ENCODE measurements at regions not wholly inside any gene's neighbourhood (a gene's known extent, or its start where the extent isn't known, plus 50 kb on each side); places are given as distances from the start of the nearest gene placed in this dataset.
"Not testable (repeated sequence)": the region's sequence is repeated elsewhere in the genome, so short reads cannot be mapped to it uniquely, and the experiment has no call there.

- no peaks in the 10 kb centered on the region for H3K27me3 ChIP-seq
- H3K36me3 ChIP-seq: no peaks in the 10 kb centered on the region
- TF ChIP-seq CTCF (IDR thresholded peaks at IDR 0.05) (no peak), POLR2A (IDR thresholded peaks at IDR 0.05) (no peak), POLR2AphosphoS5 (IDR thresholded peaks at IDR 0.05; ENCODE audit: insufficient read depth in 1 of 2, low read depth in 1 of 2) (no peak)
- H3K4me3 ChIP-seq: no peak overlapping the region
- H3K4me1 ChIP-seq: peaks cover 19% of the 10 kb centered on the region
- H3K9me3 ChIP-seq: no peaks in the 10 kb centered on the region
- intact Hi-C loops (cut with DNase I): no loop called here
- H3K27ac ChIP-seq: no peak overlapping the region
- DNase-seq (ENCODE audit: extremely low spot score in 2 of 2): no peak
Measured at GRCh38 chr16:88329726-88330700, 52.7 kb upstream of the ZNF469 start.

- H3K9me3 ChIP-seq: no peaks in the 10 kb centered on the region
- intact Hi-C loops (cut with DNase I): no loop called here
Measured at GRCh38 chr16:88330971-88331890, 51.5 kb upstream of the ZNF469 start.

GRCh38 chr16:88331989-88332920 lies 50.5 kb upstream of the ZNF469 start:
- Histone ChIP-seq H3K4me3 (no peak overlapping the region), H3K27ac (peak overlapping the region; percentile 80), H3K9me3 (no peaks in the 10 kb centered on the region), H3K36me3 (no peaks in the 10 kb centered on the region), H3K27me3 (no peaks in the 10 kb centered on the region), H3K4me1 (peaks cover 23% of the 10 kb centered on the region)
- TF ChIP-seq CTCF (IDR thresholded peaks at IDR 0.05) (no peak), POLR2AphosphoS5 (IDR thresholded peaks at IDR 0.05; ENCODE audit: insufficient read depth in 1 of 2, low read depth in 1 of 2) (peak; percentile 71 to 93)
- DNase-seq (ENCODE audit: extremely low spot score in 2 of 2): peak in 1 of 2 donors; percentile 94
- intact Hi-C loops (cut with DNase I): no loop called here

More at GRCh38 chr16:88330971-88331890, 51.5 kb upstream of the ZNF469 start:
- TF ChIP-seq POLR2A (IDR thresholded peaks at IDR 0.05): no peak
- no peak for TF ChIP-seq CTCF (IDR thresholded peaks at IDR 0.05)
- TF ChIP-seq POLR2AphosphoS5 (IDR thresholded peaks at IDR 0.05; ENCODE audit: insufficient read depth in 1 of 2, low read depth in 1 of 2): no peak
- H3K4me3 ChIP-seq: no peak overlapping the region
- H3K27ac ChIP-seq: peak overlapping the region; percentile 80
- no peaks in the 10 kb centered on the region for H3K36me3 ChIP-seq
- peaks cover 23% of the 10 kb centered on the region for H3K4me1 ChIP-seq
- H3K27me3 ChIP-seq: no peaks in the 10 kb centered on the region
- no peak for DNase-seq (ENCODE audit: extremely low spot score in 2 of 2)

- H3K36me3 ChIP-seq; H3K9me3 ChIP-seq; H3K4me3 ChIP-seq; H3K27me3 ChIP-seq; DNase-seq (ENCODE audit: extremely low spot score in 2 of 2); intact Hi-C loops (cut with DNase I): not testable (repeated sequence)
- Histone ChIP-seq H3K4me1 (peaks cover 23% of the 10 kb centered on the region), H3K27ac (peak overlapping the region; percentile 80)
Measured at GRCh38 chr16:88332921-88333825, 49.6 kb upstream of the ZNF469 start.

Data from vagina (tissue), 2 donors.